ENCODE measurements at regions not wholly inside any gene's neighbourhood (a gene's known extent, or its start where the extent isn't known, plus 50 kb on each side); places are given as distances from the start of the nearest gene placed in this dataset.

DNA sequence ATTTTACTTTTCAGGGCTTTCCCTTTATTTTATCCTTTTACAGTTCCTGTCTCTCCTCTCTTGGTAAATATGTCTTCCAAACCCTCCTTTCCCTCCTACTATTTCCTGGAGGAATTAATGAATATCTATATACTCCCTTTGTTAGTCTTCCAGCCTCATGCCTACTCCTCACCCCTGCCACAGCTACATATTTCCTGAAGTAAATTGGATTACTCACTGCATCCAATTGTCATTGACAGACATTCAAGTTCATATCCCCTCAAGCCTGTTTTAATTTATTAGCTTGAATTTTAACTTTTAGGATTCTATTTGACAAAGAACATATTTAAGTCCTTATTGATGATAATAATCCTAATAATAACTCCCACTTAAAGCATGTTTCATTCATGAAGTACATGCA lies 314.5 kb downstream of the TMEM161B start:
- DNase-seq, result no peak

DNA sequence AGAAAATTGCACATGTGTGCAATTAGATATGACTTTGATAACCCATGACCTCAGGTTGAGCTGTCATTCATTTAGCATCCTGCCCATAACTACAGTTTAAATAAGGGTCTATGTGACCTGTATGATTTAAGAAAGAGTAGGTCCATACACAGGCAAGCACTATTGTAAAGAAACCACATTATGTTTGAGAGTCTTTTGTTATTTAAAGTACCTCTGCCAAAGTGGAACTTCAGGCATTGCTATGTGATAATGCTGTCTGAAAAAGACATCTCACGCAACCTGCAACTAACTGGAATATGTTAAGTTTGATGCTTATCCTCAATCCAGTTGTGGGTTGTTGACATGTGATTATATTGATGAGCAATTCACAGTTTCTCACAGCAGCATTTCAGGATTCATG lies 317.0 kb downstream of the TMEM161B start:
- no peak for DNase-seq

DNA sequence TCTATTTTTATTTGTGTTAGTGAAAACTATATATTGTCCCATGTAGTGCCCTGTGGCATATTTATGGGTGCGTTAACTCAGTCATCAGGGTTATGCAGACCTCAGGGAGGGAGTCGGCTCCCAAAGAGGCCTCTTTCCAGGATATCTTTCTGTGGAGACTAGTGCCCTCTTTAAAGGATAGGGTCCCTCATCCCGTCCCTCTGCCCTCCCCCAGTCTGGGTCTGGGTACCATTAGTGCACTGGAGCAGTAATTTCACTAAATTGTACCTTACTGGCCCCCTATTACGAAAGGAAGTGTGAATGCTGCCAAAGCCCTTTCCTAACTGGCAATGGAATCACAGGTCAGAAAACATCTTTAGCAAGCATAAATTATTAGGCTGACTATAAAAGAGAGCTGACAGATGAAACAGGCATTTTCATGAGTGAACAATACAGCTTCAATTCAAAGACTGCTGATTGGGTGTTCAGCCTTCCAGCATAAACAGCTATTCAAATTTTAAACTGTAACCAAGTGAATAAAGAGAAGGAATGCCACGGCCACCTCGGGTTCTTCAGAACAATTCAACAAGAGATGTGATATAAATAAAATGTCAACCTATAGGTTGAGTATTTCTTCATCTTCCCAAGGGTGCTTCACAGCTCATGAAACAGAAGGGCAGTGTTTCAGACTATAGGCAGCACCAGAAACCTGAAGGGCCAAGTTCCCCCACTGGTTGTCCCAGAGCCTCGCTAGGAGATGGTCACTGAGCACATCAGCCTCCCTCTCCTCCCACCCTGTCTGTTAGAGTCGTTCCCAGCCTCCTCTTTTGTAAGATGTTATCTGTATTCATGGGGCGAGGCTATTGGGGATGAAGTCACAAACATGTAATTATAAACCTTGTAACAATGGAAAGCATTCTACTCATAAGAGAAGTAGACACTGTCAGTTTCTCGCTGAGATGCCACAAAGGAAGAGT lies 318.7 kb downstream of the TMEM161B start:
- peak in 51 of 56 donors; percentile 1 to 83 (median 40) for DNase-seq

DNA sequence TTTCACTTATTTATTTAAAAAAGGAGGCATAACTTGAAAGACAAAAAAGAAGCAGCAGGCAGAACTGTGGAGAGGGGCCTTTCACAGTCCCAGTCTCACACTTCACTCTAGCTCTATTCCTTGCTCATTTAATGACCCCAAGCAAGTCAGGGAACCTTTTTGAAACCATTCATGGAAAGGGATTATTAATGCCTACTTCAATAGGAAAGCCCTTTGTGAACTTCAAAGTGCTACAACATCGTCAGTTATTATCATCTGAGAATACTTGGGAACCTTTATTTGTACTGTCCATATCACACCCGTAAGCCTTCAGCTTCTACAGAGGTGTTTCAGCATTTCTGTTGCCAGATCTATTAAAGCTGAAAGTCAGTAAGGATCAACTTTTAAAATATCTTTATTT lies 320.2 kb downstream of the TMEM161B start:
- no peak for DNase-seq

DNA sequence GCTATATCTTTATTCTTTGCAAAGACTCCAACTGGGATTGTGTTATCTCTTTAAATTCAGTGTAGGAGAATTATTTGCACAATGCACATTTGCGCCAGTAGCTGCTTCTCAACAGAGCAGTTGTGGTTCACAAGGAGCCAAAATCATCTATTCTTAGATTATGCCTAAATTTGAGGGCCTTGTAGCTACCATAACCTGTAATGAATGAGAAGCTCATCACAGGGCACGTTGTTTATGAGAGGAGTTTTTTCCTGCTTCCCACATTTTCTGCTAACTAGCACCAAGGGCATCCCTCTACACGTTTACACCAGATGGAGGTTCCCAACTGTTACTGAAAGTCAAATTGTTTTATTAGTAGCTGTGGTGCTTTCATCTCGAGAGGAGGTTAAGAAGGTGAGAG lies 322.4 kb downstream of the TMEM161B start:
- DNase-seq, result no peak

DNA sequence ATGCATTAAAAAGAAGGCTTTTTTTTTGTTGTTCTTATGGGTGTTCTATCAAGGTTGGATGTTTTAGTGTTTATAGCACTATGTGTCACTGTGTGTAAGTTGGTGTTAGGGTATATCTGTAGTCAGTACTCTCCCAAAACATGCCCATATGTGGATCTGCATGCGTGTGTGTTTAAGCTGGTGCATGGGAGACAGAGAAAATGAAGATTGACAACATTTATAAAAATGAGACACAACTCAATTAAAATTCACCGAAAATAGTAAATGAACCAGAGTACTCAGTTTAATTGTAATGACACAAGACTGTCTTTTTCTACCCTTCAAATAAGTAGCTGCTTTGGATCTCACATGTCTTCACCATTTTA lies 323.4 kb downstream of the TMEM161B start:
- DNase-seq, result no peak

DNA sequence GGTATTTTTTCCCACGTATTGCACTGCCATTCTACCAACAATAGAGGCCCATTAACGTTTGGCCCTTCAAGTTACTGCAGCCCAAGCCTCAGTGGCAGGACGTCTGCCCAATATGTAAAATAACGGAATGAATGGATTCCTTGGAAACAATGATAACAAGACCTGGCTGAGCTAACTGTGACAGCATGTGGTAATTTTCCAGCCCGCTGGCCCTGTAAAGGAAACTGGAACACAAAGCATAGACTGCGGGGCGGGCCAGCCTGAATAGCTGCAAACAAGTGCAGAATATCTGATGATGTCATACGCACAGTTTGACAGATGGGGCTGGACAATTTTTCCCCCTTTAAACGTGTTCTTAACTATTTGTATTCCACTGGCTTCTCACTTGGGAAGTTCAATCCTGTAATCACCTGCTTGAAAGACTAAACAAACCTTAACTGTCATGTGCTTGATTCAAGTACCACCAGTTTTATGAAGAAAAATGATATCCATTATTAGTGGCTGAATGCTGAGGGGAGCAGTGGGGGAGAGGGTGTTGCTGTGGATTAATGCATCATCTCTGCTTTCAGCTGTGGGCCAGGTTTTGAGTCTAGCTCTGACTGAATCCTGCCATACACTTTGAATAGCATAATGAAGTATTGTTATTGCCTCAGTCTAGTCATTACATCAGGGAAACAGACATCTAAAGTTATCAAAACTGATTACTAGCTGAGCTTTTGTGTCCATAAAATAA lies 323.9 kb downstream of the TMEM161B start:
- DNase-seq, result peak in 54 of 56 donors; percentile 1 to 97 (median 76)

DNA sequence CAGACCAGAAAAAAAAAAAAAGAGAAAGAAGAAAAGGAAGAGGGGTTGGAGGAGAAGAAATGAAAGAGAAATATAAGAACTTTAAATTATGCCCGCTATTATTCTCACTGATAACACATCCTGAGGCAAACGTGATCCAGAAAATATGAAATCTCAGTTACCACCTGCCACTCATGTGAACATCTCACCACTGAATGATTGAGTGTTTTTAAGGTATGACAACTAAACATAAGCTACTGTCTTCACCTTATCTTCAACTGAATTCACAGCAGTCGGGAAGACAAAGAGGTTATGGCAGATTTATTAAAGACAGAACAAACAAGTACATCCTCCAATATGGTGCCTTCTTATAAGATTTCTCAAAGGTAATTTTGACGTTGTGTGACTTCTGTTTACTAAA lies 327.9 kb downstream of the TMEM161B start:
- no peak for DNase-seq

DNA sequence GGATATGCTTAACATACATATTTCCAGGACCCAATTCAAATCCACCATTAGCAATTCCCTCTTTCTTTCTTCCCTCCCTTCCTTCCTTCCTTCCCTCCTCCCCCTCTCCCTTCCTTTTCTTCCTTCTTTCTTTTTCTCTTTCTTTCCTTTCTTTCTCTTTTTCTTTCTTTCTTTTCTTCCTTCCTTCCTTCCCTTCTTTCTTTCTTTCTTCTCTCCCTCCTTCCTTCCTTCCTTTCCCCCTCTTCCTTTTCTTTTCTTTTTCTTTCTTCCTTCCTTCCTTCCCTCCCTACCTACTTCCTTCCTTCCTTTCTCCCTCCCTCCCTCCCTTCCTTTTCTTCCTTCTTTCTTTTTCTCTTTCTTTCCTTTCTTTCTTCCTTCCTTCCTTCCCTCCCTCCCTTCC lies 332.0 kb downstream of the TMEM161B start:
- DNase-seq, result no peak

DNA sequence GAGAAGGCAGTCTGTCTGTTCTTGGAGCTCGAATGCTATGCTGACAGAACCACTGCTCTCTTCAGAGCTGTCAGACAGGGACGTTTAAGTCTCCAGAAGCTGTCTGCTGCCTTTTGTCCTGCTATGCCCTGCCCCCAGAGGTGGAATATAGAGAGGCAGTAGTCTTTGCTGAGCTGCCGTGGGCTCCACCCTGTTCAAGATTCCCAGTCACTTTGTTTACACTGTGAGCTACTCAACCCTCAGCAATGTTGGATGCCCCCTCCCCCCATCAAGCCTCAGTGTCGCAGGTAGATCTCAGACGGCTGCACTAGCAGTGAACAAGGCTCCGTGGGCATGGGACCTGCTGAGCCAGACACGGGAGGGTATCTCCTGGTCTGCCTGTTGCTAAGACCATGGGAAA lies 344.2 kb downstream of the TMEM161B start:
- no peak for DNase-seq

DNA sequence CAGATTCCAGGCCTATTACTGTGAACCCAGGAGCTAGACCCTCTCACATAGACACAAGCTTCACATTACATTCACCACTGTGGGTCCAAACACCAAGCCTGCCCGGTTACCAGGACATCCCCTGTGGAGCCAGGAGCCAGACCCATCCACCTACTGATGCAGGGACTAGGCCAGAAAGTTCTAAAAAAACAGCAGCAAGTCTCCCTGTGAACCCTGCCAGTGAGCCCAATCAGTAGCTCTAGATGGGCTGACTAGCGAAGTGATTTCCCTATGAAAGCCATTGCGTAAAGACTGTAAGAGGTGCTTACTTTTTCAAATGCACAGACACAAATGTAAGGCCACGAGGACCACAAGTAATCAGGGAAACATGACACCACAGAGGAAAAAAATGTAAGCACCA lies 352.3 kb downstream of the TMEM161B start:
- no peak for DNase-seq

DNA sequence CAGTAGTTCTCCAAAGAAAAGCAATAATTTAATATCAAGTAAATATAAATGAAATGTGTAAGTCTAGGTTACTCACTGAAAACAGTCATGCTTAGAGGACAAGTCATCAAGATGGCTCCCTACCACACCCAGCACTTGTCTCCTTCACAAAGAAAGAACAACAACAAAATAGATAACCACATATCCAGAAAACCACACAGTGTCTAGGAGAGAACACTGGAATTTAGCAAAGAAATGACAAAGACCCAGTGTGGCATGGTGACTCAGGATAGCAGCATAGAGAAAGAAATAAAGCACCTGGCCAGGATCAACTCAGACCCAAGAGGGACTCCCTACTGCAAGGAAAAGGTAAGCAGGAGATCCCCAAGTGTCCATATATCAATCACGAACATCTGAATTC lies 356.2 kb downstream of the TMEM161B start:
- DNase-seq, result no peak

DNA sequence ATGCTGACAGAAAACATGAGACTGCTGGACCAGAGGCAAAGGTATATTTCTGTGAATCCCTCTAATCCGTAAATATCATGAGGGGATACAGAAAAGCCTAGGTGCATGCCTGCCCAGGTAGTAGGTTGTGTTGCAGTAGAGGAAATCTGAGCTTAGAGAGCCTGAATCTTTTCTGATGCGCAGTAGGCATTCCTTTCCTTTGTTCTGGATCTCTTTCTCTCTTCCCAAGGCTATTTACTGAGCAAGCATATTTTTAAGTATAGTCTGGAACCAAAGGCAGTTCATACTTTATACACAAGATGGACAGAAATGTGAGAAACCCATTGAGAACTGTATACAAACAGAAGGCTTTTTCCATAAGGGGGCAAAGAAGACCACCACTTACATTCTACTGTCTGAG lies 359.3 kb downstream of the TMEM161B start:
- DNase-seq, result no peak

DNA sequence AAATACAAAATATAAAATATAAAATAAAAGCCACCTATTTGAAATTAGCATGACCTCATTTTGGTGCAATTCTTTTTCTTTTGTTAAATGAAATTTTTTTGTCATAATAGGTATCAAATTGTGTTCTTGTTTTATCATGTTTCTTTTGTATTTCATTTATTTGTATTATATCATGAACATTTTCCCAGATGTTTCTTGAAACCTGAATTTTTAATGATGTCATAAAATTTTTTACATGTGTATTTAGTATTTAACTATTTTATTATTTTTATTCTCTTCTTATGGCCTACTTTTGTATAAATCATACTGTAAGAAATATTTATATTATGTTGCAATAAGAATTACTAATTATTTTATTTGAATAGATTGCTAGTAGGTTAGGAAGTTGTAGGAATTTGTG lies 361.7 kb downstream of the TMEM161B start:
- DNase-seq, result no peak

DNA sequence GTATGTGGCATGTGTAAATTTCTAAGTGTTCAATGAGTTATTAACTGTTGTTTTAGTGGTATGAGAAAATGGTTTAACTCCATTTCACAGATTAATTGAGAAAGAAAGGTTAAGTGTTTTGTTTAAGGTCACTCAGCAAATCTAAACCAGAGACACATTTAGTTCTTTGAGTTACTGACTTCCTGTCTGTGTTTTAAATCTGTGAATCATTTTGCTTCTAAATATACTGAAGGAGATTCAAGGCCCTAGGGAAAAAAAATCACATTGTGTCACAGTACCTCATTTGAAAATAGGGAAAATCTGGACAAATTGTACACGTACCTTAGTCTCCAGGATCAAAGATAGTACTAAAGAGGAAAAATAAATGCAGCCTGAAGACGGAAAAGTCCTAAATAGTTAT lies 368.2 kb downstream of the TMEM161B start:
- no peak for DNase-seq

DNA sequence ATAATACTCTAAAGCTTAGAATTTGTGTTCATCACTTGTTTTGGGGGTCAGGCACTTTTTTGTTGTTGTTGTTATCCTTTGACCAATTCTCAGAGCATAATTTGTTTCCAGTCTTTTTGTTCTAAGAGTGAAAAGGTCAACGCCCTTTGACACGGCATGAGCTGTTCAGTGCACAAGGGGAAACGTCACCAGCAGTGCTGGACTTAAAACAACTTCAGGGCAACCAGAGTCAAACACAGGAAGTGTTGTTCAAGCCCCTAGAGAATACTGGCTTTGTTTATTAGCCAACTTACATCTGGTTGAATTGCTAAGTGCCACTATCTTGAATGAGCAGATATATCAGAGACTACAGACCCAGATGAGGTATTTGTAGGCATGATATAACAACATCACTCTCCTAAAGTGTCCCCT lies 368.9 kb downstream of the TMEM161B start:
- DNase-seq, result peak in 44 of 56 donors; percentile 1 to 88 (median 50)

DNA sequence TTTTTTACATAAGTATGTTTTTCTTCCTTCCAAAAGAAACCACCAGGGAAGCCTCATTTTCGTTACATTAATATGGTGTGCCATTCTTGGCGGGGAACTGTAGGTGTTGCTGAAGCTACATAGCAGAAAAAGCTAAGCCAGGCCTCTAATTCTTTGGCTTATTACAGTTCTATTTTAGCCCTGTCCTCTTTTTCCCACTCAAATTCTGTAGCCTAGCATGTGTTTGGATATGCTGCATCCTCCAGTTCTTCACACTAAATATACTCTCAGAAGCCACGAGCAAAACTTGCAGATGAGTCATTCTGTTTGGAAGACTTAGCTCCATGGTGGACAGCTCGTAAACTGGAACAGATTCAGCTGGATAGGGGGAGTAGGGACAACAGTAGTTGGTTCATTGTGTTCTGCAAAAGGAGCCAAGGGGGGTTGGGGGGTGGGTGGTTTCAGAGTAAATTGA lies 369.4 kb downstream of the TMEM161B start:
- peak in 47 of 56 donors; percentile 1 to 89 (median 42) for DNase-seq

DNA sequence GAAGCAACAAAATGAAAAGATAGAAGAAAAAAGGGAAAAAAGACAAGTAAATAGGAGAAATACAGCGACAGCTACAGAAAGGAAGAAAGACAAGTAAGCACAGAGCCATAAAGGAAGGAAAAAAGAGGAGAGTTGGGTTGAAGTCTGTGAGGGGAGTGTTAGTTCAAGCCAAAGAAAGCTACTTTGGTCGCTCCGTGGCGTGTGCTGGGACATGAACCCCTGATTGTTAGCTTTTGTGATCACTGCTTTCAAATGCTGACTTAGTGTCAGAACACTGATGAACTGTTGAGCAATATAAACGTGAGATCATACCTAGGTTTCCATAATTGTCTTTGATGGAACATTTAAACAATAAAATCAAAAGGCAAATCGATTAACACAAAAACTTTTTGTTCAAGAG lies 370.1 kb downstream of the TMEM161B start:
- DNase-seq, result no peak

DNA sequence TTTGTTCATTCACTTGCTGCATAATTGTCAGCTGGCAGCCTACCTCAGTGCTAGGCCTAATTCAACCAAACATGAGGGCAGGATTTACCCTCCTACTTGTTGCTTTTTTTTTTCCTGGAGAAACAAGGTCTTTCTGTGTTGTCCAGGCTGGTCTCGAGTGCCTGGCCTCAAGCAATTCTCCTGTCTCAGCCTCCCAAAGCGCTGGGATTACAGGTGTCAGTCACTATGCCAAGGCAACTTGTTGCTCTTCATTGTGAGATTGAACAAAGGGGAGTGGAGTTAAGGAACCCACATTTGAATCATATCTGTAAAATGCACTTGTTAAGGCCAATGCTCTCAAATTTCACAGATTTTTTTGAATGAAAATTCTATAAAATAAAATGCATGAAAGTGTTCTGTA lies 380.5 kb downstream of the TMEM161B start:
- DNase-seq, result no peak

DNA sequence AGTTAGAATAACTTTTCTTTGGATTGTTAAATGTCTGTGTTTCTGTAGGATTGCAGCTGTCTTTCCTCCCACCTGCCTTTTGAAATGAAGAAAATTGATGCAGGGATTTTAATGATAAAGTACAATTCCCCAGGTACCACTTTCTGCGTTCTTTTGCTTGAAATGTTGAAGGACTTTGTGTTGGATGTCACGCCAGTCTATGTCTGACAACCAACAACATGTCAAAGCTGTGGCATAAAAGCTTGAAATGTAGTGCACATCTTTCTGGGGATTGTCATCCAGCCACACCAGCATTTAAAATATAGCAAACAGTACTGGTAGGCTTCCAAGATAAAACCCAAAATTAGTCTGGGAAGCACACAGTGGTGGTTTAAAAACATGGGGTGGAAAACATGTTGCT lies 381.4 kb downstream of the TMEM161B start:
- DNase-seq, result no peak

DNA sequence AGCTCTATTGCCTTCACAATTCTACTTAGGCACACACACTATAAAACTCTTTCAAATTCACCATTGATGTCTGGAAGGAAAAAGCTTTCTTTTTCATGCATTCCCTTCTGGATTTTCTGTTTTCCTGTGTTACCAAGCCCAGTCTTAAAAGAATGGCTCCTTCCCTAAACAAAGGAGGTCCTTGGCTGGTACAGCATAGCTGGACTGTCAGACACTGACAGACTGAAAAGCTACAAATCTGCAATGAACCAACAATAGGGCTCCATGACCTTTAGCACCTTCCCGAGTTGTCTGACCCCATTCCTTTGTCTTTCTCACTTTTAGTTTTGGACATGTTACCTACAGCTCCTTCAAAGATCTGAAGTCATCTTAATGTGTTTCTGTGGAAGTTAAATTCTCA lies 382.5 kb downstream of the TMEM161B start:
- no peak for DNase-seq

DNA sequence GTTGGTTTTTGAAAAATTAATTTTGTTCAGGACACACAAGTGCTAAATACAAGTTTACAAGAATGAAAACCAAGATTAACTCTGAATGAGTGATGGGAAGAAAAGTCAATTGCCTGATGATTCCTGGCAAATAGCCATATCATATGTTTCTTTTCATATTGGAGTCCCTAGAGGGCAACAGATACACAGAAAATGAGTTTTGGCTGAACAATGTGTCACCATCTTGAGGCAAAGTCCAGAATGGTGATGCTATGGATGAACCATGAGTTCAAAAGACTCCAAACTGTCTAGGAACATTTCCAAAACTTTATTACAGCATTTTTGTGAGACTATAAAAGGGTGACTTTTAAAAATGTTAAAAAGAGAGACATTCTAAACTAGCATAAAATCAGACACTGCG lies 382.9 kb downstream of the TMEM161B start:
- no peak for DNase-seq

DNA sequence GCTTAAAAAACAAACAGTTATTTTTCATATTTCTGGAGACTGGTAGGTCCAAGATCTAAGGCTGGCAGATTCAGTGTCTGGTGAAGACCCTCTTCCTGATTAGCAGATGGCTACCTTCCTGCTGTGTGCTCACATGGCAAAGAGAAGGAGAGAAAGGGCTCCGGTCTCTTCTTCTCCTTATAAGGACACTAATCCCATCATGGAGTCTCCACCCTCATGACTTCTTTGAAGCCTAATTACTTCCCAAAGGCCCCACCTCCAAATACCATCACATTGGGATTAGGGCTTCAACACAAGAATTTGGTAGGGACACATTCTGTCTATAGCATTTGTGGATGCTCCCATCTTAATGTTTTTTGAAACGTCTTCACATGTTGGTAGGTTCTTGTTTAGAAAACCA lies 391.1 kb downstream of the TMEM161B start:
- no peak for DNase-seq

Measured in amygdala (tissue), 56 donors.